ENCODE measurements at regions not wholly inside any gene's neighbourhood (a gene's known extent, or its start where the extent isn't known, plus 50 kb on each side); places are given as distances from the start of the nearest gene placed in this dataset.

- Histone ChIP-seq H3K27ac (no peak overlapping the region), H3K4me3 (no peak overlapping the region), H3K9me3 (no peaks in the 10 kb centered on the region), H3K4me1 (no peaks in the 10 kb centered on the region), H3K27me3 (no peaks in the 10 kb centered on the region), H3K36me3 (ENCODE audit: low read depth, missing control alignments) (no peaks in the 10 kb centered on the region)
- intact Hi-C loops (cut with DNase I; ENCODE audit: low total_unique reads), result no loop called here
- 68 to 76% methylated on average over 1 of the region's 1 CpG for WGBS, 2 donors
- DNase-seq, result no peak
- TF ChIP-seq CTCF (IDR thresholded peaks at IDR 0.05) (no peak), POLR2A (IDR thresholded peaks at IDR 0.05) (no peak)
Measured at GRCh38 chr14:65939184-65939583, 526.7 kb downstream of the FUT8 start.

- H3K27ac ChIP-seq, result no peak overlapping the region
- H3K4me3 ChIP-seq, result no peak overlapping the region
- TF ChIP-seq POLR2A (IDR thresholded peaks at IDR 0.05) (no peak), CTCF (IDR thresholded peaks at IDR 0.05) (no peak)
- intact Hi-C loops (cut with DNase I; ENCODE audit: low total_unique reads), result no loop called here
- WGBS, 2 donors, result 92 to 93% methylated on average over 9 of the region's 9 CpGs
- no peaks in the 10 kb centered on the region for H3K4me1 ChIP-seq
- no peaks in the 10 kb centered on the region for H3K9me3 ChIP-seq
- no peak for DNase-seq
- H3K36me3 ChIP-seq (ENCODE audit: low read depth, missing control alignments), result no peaks in the 10 kb centered on the region
- no peaks in the 10 kb centered on the region for H3K27me3 ChIP-seq
Measured at GRCh38 chr14:65940056-65940735, 527.7 kb downstream of the FUT8 start.

- TF ChIP-seq POLR2A (IDR thresholded peaks at IDR 0.05) (no peak), CTCF (IDR thresholded peaks at IDR 0.05) (no peak)
- Histone ChIP-seq H3K27ac (no peak overlapping the region), H3K27me3 (no peaks in the 10 kb centered on the region), H3K36me3 (ENCODE audit: low read depth, missing control alignments) (no peaks in the 10 kb centered on the region), H3K4me3 (no peak overlapping the region), H3K9me3 (no peaks in the 10 kb centered on the region), H3K4me1 (no peaks in the 10 kb centered on the region)
- DNase-seq, result no peak
- intact Hi-C loops (cut with DNase I; ENCODE audit: low total_unique reads), result no loop called here
- 74 to 87% methylated on average over 4 of the region's 4 CpGs for whole genome bisulfite sequencing, 2 donors
Measured at GRCh38 chr14:65941091-65941490, 528.6 kb downstream of the FUT8 start.

- intact Hi-C loops (cut with DNase I; ENCODE audit: low total_unique reads), result no loop called here
- Histone ChIP-seq H3K4me3 (no peak overlapping the region), H3K27me3 (no peaks in the 10 kb centered on the region), H3K27ac (no peak overlapping the region), H3K36me3 (ENCODE audit: low read depth, missing control alignments) (no peaks in the 10 kb centered on the region), H3K9me3 (no peaks in the 10 kb centered on the region), H3K4me1 (no peaks in the 10 kb centered on the region)
- TF ChIP-seq CTCF (IDR thresholded peaks at IDR 0.05) (no peak), POLR2A (IDR thresholded peaks at IDR 0.05) (no peak)
- no peak for DNase-seq
Measured at GRCh38 chr14:65943150-65943549, 530.6 kb downstream of the FUT8 start.

GRCh38 chr14:65943916-65944410 is 531.4 kb downstream of the FUT8 start:
- H3K27me3 ChIP-seq, result no peaks in the 10 kb centered on the region
- TF ChIP-seq CTCF (IDR thresholded peaks at IDR 0.05) (no peak), POLR2A (IDR thresholded peaks at IDR 0.05) (no peak)
- DNase-seq, result no peak
- no peaks in the 10 kb centered on the region for H3K36me3 ChIP-seq (ENCODE audit: low read depth, missing control alignments)
- H3K4me3 ChIP-seq, result no peak overlapping the region
- H3K27ac ChIP-seq, result no peak overlapping the region
- H3K4me1 ChIP-seq, result no peaks in the 10 kb centered on the region
- intact Hi-C loops (cut with DNase I; ENCODE audit: low total_unique reads), result no loop called here
- H3K9me3 ChIP-seq, result no peaks in the 10 kb centered on the region
- WGBS, 2 donors, result 89 to 93% methylated on average over 5 of the region's 5 CpGs
